Thymus (tissue), 11 donors: ENCODE measurements at regions not wholly inside any gene's neighbourhood (a gene's known extent, or its start where the extent isn't known, plus 50 kb on each side); places are given as distances from the start of the nearest gene placed in this dataset.

Experiments used
- DNase-seq, 9 donors: peaks; one replicate each; pipeline ENCODE4 v3.0.0-alpha.2; 2013; ENCODE audit warnings: low spot score in 9 of 9, low read depth in 6 of 9, missing footprints in 1 of 9
- H3K27ac ChIP-seq, 2 donors: one replicate each; pipeline ENCODE4 v1.5.1; 2013; ENCODE audit warnings: control low read depth in 1 of 2, low read depth in 1 of 2, low read length in 1 of 2, mild to moderate bottlenecking in 1 of 2, moderate library complexity in 1 of 2
- H3K27me3 ChIP-seq, 2 donors: one replicate each; pipeline ENCODE4 v1.5.1; 2013; ENCODE audit warnings: low read length in 1 of 2; ENCODE audit not compliant: control insufficient read depth in 2 of 2, insufficient read depth in 1 of 2
- H3K36me3 ChIP-seq, 2 donors: one replicate each; pipeline ENCODE4 v1.5.1; 2013; ENCODE audit warnings: low read length in 1 of 2, mild to moderate bottlenecking in 1 of 2, moderate library complexity in 1 of 2; ENCODE audit not compliant: control insufficient read depth in 2 of 2, insufficient read depth in 2 of 2
- H3K4me1 ChIP-seq, 2 donors: one replicate each; pipeline ENCODE4 v1.5.1; 2013; ENCODE audit warnings: low read length in 2 of 2; ENCODE audit not compliant: control insufficient read depth in 2 of 2, insufficient read depth in 2 of 2
- H3K4me3 ChIP-seq, 2 donors: one replicate each; pipeline ENCODE4 v1.5.1; 2013; ENCODE audit warnings: low read length in 2 of 2, control low read depth in 1 of 2, mild to moderate bottlenecking in 1 of 2
- H3K9me3 ChIP-seq, 2 donors: one replicate each; pipeline ENCODE4 v1.5.1; 2013; ENCODE audit warnings: low read length in 1 of 2, mild to moderate bottlenecking in 1 of 2; ENCODE audit not compliant: control insufficient read depth in 2 of 2, insufficient read depth in 1 of 2
- WGBS: extraction: QIAGEN DNeasy Blood & Tissue Kit; methylation state at CpG from one replicate; pipeline ENCODE4 v1.1.7; 2013; 5-methylcytosine and 5-hydroxymethylcytosine counted together
- donor health status: healthy.

GRCh38 chr15:101124731-101125451, 127.0 kb downstream of the CHSY1 start:
- Histone ChIP-seq H3K27ac (no peak overlapping the region), H3K27me3 (no peaks in the 10 kb centered on the region), H3K4me3 (no peak overlapping the region), H3K4me1 (peaks cover 20 to 52% of the 10 kb centered on the region in 2 donors), H3K36me3 (no peaks in the 10 kb centered on the region), H3K9me3 (peaks cover 0 to 3% of the 10 kb centered on the region in 2 donors)
- no peak for DNase-seq
- WGBS: 76% methylated on average over 10 of the region's 10 CpGs

- no peaks in the 10 kb centered on the region for H3K36me3 ChIP-seq
- peaks cover 0 to 3% of the 10 kb centered on the region in 2 donors for H3K9me3 ChIP-seq
- DNase-seq: no peak
- H3K4me1 ChIP-seq: peaks cover 20 to 49% of the 10 kb centered on the region in 2 donors
- no peaks in the 10 kb centered on the region for H3K27me3 ChIP-seq
- H3K4me3 ChIP-seq: no peak overlapping the region
- WGBS: 97% methylated on average over 6 of the region's 6 CpGs
- H3K27ac ChIP-seq: no peak overlapping the region
Measured at GRCh38 chr15:101123222-101123910, 128.5 kb downstream of the CHSY1 start.

- DNase-seq: no peak
- no peaks in the 10 kb centered on the region for H3K27me3 ChIP-seq
- WGBS: 80% methylated on average over 8 of the region's 8 CpGs
- H3K9me3 ChIP-seq: no peaks in the 10 kb centered on the region
- H3K4me1 ChIP-seq: peaks cover 18 to 43% of the 10 kb centered on the region in 2 donors
- no peak overlapping the region for H3K27ac ChIP-seq
- no peaks in the 10 kb centered on the region for H3K36me3 ChIP-seq
- no peak overlapping the region for H3K4me3 ChIP-seq
Measured at GRCh38 chr15:101122806-101123205, 129.0 kb downstream of the CHSY1 start.

- Histone ChIP-seq H3K27me3 (no peaks in the 10 kb centered on the region), H3K27ac (no peak overlapping the region), H3K4me1 (peaks cover 13 to 38% of the 10 kb centered on the region in 2 donors), H3K4me3 (no peak overlapping the region), H3K36me3 (no peaks in the 10 kb centered on the region), H3K9me3 (no peaks in the 10 kb centered on the region)
- DNase-seq: no peak
- 63% methylated on average over 11 of the region's 11 CpGs for WGBS
Measured at GRCh38 chr15:101122266-101122665, 129.6 kb downstream of the CHSY1 start.

GRCh38 chr15:101121511-101122090, 130.2 kb downstream of the CHSY1 start:
- WGBS: 30% methylated on average over 26 of the region's 26 CpGs
- peak in 1 of 9 donors; percentile 51 for DNase-seq
- Histone ChIP-seq H3K27me3 (no peaks in the 10 kb centered on the region), H3K27ac (peak overlapping the region in 1 of 2 donors; percentile 12), H3K4me1 (peaks cover 8 to 32% of the 10 kb centered on the region in 2 donors), H3K36me3 (no peaks in the 10 kb centered on the region), H3K9me3 (no peaks in the 10 kb centered on the region), H3K4me3 (peak overlapping the region in 1 of 2 donors; percentile 18)

- Histone ChIP-seq H3K9me3 (no peaks in the 10 kb centered on the region), H3K27me3 (no peaks in the 10 kb centered on the region), H3K27ac (no peak overlapping the region), H3K4me3 (no peak overlapping the region), H3K36me3 (no peaks in the 10 kb centered on the region), H3K4me1 (peaks cover 13 to 33% of the 10 kb centered on the region in 2 donors)
- no peak for DNase-seq
- 96% methylated on average over 19 of the region's 19 CpGs for WGBS
Measured at GRCh38 chr15:101120987-101121386, 130.9 kb downstream of the CHSY1 start.

GRCh38 chr15:101120473-101120872, 131.4 kb downstream of the CHSY1 start:
- Histone ChIP-seq H3K4me3 (no peak overlapping the region), H3K9me3 (no peaks in the 10 kb centered on the region), H3K4me1 (peaks cover 13 to 37% of the 10 kb centered on the region in 2 donors), H3K27me3 (no peaks in the 10 kb centered on the region), H3K27ac (no peak overlapping the region), H3K36me3 (no peaks in the 10 kb centered on the region)
- no peak for DNase-seq
- 92% methylated on average over 6 of the region's 6 CpGs for WGBS
